NAMALWA (cell line): ENCODE measurements at regions not wholly inside any gene's neighbourhood (a gene's known extent, or its start where the extent isn't known, plus 50 kb on each side); places are given as distances from the start of the nearest gene placed in this dataset.
"Not testable (repeated sequence)": the region's sequence is repeated elsewhere in the genome, so short reads cannot be mapped to it uniquely, and the experiment has no call there.

Experiments
- DNase-seq: peaks from one replicate; pipeline ENCODE4 v3.0.0-alpha.2; 2015; ENCODE audit warnings: low spot score

DNA sequence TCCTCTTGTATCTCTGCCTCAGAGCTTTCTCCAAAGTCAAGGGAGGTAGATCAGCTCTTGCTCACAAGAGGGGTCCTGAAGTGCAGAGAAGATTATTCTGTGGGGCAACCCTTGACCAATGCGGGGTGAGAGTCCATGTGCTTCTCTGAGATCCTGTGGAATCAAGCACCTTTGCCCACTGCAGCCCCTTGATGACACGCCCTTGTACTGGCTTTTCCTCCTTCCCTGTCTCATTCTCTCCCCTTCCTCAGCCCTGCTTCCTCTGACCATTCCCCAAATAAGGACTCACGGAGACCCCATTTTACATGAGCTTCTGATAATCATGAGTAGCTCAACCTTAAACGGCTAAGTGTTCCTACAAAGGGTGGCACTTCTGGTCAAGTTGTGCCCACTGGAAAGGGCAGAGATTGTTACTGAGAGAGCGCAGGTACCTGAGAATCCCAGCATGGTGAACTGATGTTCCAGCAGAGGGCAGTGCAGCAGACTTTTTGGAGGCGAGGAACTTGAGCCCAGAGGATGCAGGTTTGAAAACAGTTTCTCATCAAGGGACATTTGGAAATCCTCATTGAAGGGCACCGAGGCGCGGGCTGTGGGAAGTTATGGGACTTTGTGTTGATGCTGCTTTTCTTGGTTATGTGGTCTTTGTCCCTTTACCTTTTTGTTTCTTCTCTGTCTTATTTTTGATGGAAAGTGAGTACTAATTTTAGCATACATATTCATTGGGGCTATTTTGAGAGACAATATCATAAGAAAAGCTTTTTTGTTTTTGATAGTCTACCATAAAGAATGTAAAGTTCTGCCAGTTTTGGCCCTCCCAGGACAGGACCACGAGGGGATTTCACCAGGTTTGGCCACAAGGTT lies 201.3 kb downstream of the RBM46 start:
- DNase-seq, result peak; percentile 65

DNA sequence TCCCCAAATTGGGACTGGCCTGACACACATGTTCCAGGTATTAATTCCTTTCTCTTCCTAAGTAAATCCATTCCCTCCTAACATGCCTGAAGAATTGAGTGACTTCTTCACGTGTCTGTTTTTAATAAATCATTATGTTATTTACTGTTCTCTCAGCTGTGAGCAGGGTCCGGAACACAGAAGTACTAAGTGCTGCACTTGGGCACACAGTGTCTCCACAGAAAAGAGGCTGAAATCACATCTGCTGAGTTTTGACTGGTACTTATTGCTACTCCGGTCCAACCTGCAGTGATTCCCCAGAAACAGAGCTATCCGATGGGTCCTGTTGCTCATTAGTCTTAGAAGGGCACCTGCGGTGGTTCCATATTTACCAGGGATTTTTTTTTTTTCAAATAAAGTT lies 202.6 kb downstream of the RBM46 start:
- DNase-seq, result no peak

DNA sequence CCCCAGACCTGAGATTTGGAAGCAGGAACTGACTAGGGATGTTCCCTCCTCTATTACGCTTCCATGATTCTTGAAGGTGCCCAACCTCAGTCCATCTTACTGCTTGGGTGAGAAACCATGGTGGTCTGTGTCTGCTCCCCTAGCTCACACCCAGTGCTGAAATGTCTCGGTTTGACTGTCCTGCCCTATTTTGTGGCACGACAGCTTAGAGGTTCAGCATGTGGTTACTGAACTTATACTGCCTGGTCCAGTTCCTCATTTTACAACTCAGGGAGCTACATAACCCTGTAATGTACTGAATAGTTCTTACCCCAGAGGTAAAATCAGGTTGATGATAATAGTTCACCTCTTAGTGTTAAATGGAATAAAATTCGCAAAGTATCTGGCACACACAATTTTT lies 203.1 kb downstream of the RBM46 start:
- no peak for DNase-seq

DNA sequence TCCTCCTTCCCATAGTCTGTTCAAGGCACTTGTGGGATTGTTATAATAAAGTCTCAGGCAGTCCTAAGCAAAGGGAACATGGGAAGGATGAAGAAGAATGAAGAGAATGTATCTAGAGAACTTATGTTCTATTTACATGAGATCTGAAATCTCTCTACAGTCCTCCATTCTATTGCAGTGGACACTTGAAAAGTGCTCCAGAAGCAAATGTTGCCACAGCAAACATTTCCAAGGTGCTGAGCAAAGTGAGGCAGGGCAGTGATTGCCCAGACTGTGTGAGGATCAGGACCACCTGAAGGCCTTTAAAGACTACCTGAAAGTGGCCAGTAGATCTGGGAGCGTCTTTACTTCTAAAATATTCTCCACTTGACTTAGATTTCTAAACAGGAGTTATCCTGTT lies 203.5 kb downstream of the RBM46 start:
- DNase-seq, result no peak

DNA sequence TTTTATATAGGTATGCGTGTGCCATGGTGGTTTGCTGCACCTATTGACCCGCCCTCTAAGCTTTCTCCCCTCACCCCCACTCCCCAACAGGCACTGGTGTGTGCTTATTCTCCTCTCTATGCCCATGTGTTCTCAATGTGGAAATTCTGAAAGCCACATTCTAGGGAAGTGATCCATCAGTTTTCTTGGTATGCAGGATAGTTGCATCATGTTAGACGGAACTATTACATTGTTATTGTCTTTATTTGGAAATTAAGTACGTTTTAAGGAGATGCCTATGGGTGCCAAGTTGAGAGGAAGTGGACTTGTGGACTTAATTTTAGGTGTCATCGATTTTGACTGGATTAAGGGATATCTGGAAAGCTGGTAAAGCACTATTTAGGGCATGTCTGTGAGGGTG lies 204.6 kb downstream of the RBM46 start:
- DNase-seq, result no peak

DNA sequence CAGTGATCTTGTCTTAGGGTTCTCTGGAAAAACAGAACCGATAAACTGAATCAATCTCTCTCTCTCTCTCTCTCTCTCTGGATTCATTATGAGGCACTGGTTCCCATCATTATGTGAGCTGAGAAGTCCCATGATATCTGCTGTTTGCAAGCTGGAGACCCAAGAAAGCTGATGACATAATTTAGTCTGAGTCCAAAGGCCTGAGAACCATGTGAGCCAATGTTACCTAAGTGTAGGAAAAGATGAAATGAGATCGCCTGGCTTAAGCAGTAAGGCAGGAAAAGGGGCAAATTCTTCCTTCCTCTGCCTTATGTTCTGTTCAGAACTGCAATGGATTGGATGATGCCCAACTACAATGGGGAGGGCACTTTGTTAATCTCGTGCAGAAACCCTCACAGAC lies 207.4 kb downstream of the RBM46 start:
- no peak for DNase-seq

DNA sequence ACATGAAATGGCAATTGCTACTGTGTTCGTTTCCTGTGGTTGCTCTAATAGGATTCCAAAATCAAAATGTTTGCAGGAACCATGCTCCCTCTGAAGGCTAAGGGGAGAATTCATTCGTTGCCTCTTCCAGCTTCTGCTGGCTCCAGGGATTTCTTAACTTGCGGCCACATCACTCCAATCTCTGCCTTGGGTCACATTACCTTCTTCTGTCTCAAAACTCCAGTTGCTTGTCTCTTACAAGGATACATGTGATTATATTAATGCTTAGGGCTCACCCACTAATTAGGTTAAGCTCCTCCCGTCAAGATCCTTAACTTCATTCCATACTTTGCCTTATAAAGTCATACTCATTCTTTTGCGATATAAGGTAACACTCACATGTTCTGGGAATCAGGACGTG lies 208.4 kb downstream of the RBM46 start:
- DNase-seq, result no peak

DNA sequence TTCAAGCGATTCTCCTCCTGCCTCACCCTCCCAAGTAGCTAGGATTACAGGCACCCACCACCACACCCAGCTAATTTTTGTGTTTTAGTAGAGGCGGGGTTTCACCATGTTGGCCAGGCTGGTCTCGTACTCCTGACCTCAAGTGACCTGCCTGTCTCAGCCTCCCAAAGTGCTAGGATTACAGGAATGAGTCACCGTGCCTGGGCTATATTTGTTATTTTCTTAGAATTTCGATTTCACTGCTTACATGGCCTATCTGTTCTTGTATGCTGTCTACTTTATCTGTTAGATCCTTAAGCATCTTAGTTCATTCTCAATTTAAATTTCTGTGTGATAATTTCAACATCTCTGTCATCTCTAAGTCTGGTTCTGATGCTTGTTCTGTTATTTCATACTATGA lies 210.6 kb upstream of the NPY2R start:
- DNase-seq, result not testable (repeated sequence)

DNA sequence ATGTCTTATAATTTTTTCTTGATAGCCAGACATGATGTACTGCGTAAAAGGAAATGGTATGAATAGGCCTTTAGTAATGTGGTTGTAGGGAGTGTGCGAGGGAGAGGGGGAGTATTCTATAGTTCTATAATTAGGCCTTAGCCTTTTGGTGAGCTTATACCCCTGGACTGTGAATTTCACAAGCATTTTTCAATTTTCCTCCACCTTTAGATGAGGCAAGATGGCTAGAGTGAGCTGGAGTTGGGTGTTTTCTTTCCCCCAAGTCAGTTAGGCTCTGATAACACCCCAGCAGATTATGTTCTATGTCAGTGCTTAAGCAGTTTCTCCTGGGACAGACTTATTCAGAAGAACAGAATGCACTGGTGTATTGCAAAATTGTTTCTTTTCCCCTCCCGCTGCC lies 210.2 kb upstream of the NPY2R start:
- no peak for DNase-seq

DNA sequence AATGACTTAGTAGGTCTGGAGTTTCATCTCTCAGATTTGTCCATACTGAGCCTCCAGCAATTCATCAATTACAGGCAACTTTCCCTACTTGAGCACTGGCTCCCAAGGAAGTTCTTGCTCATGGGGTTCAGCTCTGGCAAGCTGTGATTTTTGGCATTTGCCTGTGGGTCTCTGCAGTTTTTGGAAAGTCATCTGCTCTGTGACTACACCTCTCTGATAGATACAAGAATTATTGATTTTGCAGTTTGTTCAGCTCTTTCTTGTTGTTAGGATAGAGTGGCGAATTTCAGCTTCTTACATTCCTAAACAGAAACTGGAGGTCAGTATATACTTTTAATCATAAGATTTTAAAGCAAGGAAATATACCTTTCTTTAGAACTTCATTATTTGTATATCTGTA lies 209.7 kb upstream of the NPY2R start:
- DNase-seq, result no peak

DNA sequence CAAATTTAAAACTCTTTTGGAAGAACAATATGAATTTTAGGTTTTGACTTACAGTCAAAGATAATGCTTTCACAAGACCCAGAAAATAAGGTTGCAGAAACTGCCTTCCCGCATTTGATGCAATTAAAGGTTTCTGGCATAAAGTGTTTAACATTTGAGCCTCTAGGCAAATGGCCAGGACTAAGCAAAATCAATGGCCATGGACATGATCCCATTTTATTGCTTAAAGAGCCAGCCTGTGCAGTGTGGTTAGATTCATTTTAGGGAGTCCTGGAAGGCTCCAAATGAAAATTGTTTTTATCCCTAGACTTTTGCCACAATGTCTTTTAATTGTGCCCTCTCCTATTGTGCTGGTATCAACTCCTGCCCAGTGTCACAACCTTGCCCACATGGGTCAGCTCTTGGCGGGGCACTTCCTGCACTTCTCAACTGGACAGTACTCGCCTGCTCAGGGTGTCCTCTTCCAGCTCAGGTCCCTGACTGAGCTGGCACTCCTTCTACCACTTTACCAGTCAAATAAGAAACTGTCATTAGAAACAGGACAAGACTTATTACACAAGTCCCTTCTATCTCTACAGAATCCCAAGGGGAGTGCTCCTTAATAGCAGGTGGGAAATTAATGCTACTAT lies 208.4 kb upstream of the NPY2R start:
- no peak for DNase-seq

DNA sequence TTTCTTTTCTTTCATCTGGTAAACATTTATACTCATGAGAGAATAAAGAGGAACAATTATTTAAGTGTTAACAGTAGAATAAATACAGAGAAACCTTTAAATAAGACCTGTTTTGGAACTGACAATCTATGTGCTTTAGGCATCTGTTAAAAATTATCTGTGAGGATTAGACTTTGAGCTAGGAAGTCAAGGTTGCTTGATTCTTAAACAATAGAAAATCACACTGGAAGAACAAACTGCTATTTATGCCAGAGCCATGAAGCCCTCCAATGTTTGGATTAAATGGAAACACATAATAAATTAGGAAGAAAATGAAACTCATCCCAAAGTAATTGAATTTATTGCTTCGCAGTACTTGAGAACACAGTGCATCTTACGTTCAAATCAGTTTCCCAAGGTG lies 207.2 kb upstream of the NPY2R start:
- DNase-seq, result no peak

DNA sequence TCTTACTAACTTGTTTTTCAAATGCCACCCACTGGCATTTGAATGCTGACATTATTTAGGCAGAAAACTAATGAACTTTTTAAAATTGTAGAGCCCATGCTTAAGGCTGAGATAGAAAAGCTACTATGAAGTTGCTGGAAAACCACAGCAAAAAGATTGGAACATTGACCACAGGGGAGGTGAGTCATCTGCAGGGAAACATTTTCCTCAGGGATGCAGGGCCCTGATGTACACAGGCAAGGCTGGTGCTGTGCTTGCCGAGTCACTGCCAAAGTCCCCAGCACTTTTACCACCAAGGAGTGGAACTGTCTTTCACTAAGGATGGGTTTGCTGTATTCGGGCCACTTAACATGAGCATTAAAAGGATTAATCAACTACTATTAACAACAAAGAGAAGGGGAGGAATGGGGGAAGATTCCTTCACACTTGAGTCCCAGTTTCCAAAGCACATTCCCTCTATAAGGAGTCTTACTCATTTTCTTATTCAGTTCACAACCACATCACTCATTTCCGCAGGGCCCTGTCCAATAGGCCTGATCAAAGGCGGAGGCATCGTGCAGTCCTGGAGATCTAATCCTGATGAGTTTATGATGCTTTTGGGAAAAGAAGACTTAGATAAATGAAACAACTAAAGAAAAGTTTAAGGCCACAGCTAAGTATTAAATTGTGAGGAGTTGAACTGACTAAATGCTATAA lies 202.9 kb upstream of the NPY2R start:
- no peak for DNase-seq

DNA sequence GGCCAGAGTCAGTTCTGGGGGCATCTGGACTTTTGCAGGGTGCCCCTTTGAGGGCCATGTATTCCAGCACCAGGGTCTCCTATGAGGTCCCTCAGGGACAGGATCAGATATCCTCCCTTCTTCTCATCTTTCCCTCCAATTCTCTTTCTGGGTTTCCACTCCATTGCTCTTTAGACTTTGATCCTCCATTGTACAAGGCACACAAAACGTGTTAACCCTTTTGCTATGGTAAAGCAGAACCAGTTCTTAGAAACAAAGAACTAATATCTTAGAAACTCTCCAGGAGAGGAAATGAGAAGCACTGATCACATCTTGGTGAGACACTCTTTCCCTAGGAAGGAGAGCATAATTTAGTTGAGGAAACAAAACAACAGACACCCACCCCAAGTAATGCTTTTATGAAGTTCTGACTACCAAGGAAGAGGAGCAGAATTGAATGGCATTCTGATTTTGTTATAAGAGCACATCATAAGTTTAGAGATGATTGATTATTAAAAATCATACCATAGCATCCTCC lies 200.7 kb upstream of the NPY2R start:
- DNase-seq, result no peak

DNA sequence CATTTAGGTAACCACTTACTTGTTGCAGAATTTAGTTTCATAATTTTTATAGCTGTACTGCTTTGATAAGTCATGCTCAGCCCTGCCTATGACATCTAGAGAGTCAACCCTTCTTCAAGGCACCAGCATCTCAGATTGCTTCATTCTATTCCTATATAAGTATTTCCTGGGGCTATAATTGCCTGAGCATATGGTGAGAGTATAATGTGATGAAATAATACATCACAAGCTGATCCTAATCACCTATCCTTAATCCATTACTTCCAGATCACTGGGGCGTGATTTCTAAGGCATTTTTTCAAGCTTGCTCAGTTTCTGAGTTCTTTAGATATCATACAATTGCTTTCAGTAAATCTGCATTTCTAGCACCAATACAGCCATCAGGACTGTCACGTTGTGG lies 200.0 kb upstream of the NPY2R start:
- DNase-seq, result no peak

DNA sequence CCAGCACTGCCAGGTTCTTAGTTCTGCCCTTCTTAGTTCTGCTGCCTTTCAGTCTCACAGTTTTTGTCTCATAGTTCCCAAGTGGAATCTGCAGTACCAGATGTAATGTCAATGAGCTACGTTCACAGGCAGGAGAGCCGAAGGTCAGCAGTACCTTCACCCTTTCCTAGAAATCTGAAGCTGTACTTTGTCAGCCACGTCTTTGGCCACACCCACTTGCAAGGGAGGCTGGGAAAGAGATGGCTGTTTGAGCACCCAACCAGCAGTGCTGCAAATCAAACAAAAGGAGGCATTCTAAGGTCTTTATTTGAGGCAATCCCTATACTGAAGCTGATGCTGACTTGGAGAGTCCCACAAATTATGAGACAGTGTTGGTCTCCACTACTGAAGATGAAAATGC lies 199.1 kb upstream of the NPY2R start:
- DNase-seq, result peak; percentile 15

DNA sequence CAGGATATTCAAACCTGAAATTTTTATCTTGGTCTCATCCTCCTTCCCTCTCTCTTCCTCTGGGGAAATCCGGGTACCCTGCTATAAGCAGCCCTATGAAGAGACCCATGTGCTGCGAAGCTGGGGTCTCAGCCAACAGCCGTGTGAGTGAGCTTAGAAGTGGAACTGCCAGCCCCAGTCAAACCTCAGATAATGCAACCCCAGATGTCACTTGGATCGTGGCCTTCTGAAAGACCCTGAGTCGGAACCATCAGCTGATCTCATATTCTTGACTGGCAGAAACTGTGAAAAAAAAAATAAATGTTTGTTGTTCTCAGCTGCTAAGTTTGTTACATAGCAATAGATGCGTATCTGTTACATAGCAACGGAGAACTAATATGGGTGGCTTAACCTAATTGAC lies 198.1 kb upstream of the NPY2R start:
- DNase-seq, result no peak

DNA sequence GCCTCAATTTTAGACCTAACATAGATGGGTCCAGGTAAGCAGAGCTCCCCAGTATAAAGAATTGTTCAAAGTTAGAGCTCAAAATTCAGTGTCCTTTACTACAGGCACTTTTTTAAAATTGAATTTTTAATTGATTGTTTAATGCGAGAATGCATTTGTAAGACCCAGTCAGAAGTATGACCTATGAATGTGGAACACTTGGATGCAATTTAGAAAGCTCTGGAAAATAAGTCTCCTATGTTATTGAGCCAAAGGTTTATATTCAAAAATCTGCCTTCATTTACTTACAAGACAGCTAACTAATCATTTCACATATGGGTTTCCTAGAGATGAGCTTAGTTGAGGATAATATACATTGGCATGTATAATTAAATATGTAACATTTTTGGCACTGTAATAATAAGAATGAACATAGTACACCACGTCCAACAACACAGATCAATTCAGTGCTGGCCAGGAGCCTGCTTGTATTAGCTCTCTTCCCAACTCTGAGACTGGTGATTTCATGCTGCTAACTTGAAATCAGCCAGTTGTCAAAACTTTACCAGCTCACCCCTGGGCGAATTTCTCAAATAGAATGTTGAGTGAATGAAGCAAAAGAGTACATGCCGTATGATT lies 197.2 kb upstream of the NPY2R start:
- DNase-seq, result no peak

DNA sequence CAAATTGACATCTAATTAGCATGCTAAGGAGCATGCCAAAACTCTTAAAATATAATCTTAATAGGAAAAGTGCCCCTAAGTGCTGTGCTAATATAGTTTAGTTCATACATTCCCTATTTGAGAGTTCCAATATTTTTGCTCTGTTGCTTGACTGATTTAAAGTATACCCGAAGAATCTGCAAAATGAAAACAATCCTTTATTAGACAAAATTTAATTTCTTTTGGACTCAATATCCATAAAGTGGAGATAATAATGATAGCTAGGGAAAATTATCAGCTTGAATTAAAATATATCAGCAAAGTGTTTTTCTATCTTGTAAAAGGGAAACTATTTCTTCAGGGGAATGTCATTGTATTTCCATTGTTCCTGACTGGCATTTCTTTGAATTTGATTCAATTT lies 196.0 kb upstream of the NPY2R start:
- DNase-seq, result no peak

DNA sequence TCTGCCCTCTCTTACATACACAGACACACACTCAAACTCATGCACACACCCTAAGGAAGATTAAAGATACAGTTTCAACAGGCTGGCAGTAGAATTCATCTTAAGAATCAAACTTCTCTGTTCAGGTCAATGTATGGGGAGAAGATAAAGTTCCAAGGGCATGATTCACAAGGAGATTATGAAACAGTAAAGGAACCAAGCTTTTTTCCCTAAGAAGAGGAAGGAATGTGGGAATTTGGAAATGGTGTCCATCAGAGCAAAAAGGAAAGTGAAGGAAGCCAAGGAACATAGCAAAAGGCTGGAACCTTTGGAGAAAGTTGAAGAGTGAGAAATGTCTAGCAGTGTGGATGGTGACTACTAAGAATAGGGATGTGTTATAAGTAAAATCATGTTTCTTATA lies 191.0 kb upstream of the NPY2R start:
- no peak for DNase-seq

DNA sequence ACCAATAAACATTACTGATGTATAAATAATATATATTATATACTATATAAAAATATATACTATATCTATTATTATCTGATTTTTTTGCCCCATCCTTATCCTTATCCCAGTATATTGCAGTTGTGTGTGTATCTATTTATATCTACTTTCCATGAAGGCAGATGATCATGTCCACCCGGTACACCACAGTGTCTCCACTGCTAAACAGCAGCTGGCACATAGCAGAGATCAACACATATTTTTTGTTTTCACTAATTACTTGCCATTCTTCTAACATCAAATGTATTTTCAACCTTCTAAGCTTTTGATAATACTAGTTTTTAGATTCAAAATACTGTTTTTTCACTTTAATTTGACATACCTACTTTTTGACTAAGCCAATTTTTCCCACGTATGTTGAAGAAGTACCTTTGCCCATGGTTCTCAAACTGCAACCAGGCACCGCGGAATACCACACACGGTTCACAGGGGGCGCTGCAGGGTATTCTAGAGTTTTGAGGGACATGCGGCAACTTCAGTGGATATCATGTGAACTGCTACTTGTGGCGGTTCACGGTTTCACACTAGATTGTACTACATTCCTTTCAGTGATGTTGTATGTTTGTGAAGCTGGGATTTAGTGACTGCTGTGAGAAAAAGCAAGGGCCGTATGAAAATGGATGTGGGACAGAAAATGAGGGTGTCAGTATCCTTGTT lies 182.5 kb upstream of the NPY2R start:
- peak; percentile 80 for DNase-seq

DNA sequence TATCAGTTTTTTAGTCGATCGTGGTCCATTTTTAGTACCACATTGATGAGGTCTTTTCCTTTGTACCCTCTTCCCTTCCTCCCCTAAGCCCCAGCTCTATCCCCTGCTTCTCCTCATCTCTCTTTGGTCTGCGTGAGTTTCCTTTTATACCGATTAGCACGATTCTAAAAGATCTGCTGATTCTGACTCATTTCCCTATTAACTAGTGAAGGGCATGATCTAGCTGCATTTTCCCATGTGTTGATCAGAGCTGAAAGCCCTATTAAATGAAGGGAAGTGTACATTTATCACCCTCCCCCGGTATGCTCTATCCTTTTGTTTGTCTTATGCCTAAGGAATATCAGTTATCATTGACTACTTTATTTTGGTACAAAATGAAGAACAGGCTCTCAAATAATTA lies 181.7 kb upstream of the NPY2R start:
- DNase-seq, result no peak
